ENCODE measurements at regions not wholly inside any gene's neighbourhood (a gene's known extent, or its start where the extent isn't known, plus 50 kb on each side); places are given as distances from the start of the nearest gene placed in this dataset.

GRCh38 chr4:129748991-129749390 is 653.0 kb downstream of the C4orf33 start:
- no peak for TF ChIP-seq CTCF (IDR thresholded peaks at IDR 0.05)
- TF ChIP-seq POLR2A (IDR thresholded peaks at IDR 0.05) = no peak

All from gastroesophageal sphincter (tissue), 3 donors.